GM12878 (cell line): ENCODE measurements at regions not wholly inside any gene's neighbourhood (a gene's known extent, or its start where the extent isn't known, plus 50 kb on each side); places are given as distances from the start of the nearest gene placed in this dataset.

Experiments
- ATAC-seq: fragments of 200-7000 bp; cut with Tn5 transposase; 3 replicates; pipeline ENCODE4 v1.9.1; 2020; ENCODE audit warnings: mild to moderate bottlenecking, moderate library complexity
- BruUV-seq: library from RNA; stranded (reverse); fragments of 400-500 nt; replicated peaks from 2 replicates; lab custom pipeline; 2021; lab: Mats Ljungman, UMichigan
- CTCF ChIA-PET: fragments of 300-600 bp; sonication (Branson Sonifier 250); formaldehyde crosslinking; extraction: SDS; loops from one replicate; lab custom pipeline; 2021; ENCODE audit warnings: inconsistent platforms; lab: Yijun Ruan, JAX
- POLR2A ChIA-PET: fragments of 350-600 bp; formaldehyde crosslinking; extraction: SDS; loops from one replicate; lab custom pipeline; 2021; ENCODE audit warnings: inconsistent platforms; lab: Charles Lee
- RAD21 ChIA-PET: fragments of 300-600 bp; sonication (Branson Sonifier 250); formaldehyde crosslinking; loops from one replicate; lab custom pipeline; 2023; ENCODE audit warnings: antibody characterized with exemption; ENCODE audit not compliant: unreplicated experiment; lab: Charles Lee
- SMC1A ChIA-PET: fragments of 300-600 bp; sonication (Branson Sonifier 250); formaldehyde crosslinking; loops from one replicate; lab custom pipeline; 2023; ENCODE audit not compliant: unreplicated experiment, uncharacterized antibody; lab: Charles Lee
- DNase-seq: peaks from one replicate; pipeline ENCODE4 v3.0.0-alpha.2; 2011; ENCODE audit warnings: low read depth, low spot score
- FAIRE-seq: peaks from 3 replicates; lab custom pipeline; 2011; peaks lifted over from hg19 to GRCh38; lab: Jason Lieb, UNC
- H2AFZ ChIP-seq: 2 replicates; pipeline ENCODE4 v1.6.0; 2011; ENCODE audit warnings: low read depth, low read length, control low read depth; ENCODE audit not compliant: control insufficient read depth
- H3K27ac ChIP-seq: 2 replicates; pipeline ENCODE4 v1.5.1; 2011; ENCODE audit warnings: control low read depth; ENCODE audit not compliant: control insufficient read depth, insufficient read depth
- H3K27me3 ChIP-seq, 2 experiments: replicated peaks in 1 of 2; 2 replicates each; pipeline versions ENCODE4 v1.6.0 to v1.6.1; 2011; ENCODE audit warnings: low read length in 1 of 2; ENCODE audit not compliant: control insufficient read depth in 2 of 2, insufficient read depth in 2 of 2
- H3K36me3 ChIP-seq, 2 experiments: 2 replicates each; pipeline ENCODE4 v1.5.1; 2011; ENCODE audit warnings: low read length in 1 of 2; ENCODE audit not compliant: control insufficient read depth in 2 of 2, insufficient read depth in 2 of 2
- H3K4me1 ChIP-seq: 2 replicates; pipeline ENCODE4 v1.6.1; 2011; ENCODE audit warnings: mild to moderate bottlenecking, low read length, moderate library complexity, mixed read lengths; ENCODE audit not compliant: control insufficient read depth, insufficient read depth
- H3K4me2 ChIP-seq: 2 replicates; pipeline ENCODE4 v1.6.0; 2011; ENCODE audit warnings: control low read depth; ENCODE audit not compliant: control insufficient read depth, insufficient read depth
- H3K4me3 ChIP-seq: fragments of 200-600 bp; sonication (generic); 2 replicates; pipeline ENCODE4 v1.5.1; 2016
- H3K79me2 ChIP-seq: 2 replicates; pipeline ENCODE4 v1.6.0; 2011; ENCODE audit warnings: low read length; ENCODE audit not compliant: control insufficient read depth, insufficient read depth
- H3K9ac ChIP-seq: 2 replicates; pipeline ENCODE4 v1.8.0; 2011; ENCODE audit warnings: low read length, control low read depth, mixed read lengths; ENCODE audit not compliant: control insufficient read depth, insufficient read depth
- H3K9me3 ChIP-seq: replicated peaks from 3 replicates; pipeline ENCODE4 v1.5.1; 2011; ENCODE audit warnings: mild to moderate bottlenecking, low read length; ENCODE audit not compliant: control insufficient read depth, insufficient read depth
- H4K20me1 ChIP-seq: 2 replicates; pipeline ENCODE4 v1.6.0; 2011; ENCODE audit not compliant: control insufficient read depth, insufficient read depth
- BCLAF1 ChIP-seq: fragments of 450-650 bp; IDR thresholded peaks from 2 replicates; pipeline ENCODE4 v1.6.1; 2017; ENCODE audit warnings: antibody characterized with exemption, mild to moderate bottlenecking, moderate library complexity
- CBX3 ChIP-seq: fragments of 200-600 bp; sonication (generic); IDR thresholded peaks from 2 replicates; pipeline ENCODE4 v1.6.1; 2016; ENCODE audit warnings: low read depth, borderline replicate concordance
- CBX5 ChIP-seq: sonication (generic); IDR thresholded peaks from 2 replicates; pipeline ENCODE4 v1.6.1; 2016; ENCODE audit warnings: low read depth, moderate library complexity, mild to moderate bottlenecking, inconsistent platforms
- CHD1 ChIP-seq: IDR thresholded peaks from 2 replicates; pipeline ENCODE4 v1.6.1; 2012; ENCODE audit warnings: low read depth, low read length, improper control_type of control experiment
- EED ChIP-seq: sonication (generic); IDR thresholded peaks from 2 replicates; pipeline ENCODE4 v1.6.1; 2016; ENCODE audit warnings: antibody characterized with exemption, low read depth
- HDGF ChIP-seq: fragments of 450-650 bp; IDR thresholded peaks from 2 replicates; pipeline ENCODE4 v1.6.1; 2016; ENCODE audit warnings: antibody characterized with exemption
- IKZF2 ChIP-seq, 2 experiments: fragments of 450-650 bp; IDR thresholded peaks; 2 replicates each; pipeline ENCODE4 v1.6.1; 2017; ENCODE audit warnings: mild to moderate bottlenecking in 2 of 2, moderate library complexity in 2 of 2
- MYC ChIP-seq: IDR thresholded peaks from 2 replicates; pipeline ENCODE4 v1.6.1; 2011; ENCODE audit warnings: mild to moderate bottlenecking, low read length, moderate library complexity, inconsistent platforms; ENCODE audit not compliant: insufficient read depth, insufficient replicate concordance, insufficient read length, severe bottlenecking
- NKRF ChIP-seq: fragments of 450-650 bp; conservative IDR thresholded peaks from 2 replicates; pipeline ENCODE4 v1.6.1; 2017; ENCODE audit warnings: mild to moderate bottlenecking, moderate library complexity
- NR2C1 ChIP-seq: fragments of 450-650 bp; IDR thresholded peaks from 2 replicates; pipeline ENCODE4 v1.6.1; 2017; ENCODE audit warnings: antibody characterized with exemption, mild to moderate bottlenecking, moderate library complexity
- NRF1 ChIP-seq: conservative IDR thresholded peaks from 2 replicates; pipeline ENCODE4 v1.6.1; 2011; ENCODE audit warnings: mild to moderate bottlenecking, low read depth, low read length, improper control_type of control experiment
- POU2F2 ChIP-seq: IDR thresholded peaks from 3 replicates; pipeline ENCODE4 v1.6.1; 2011; ENCODE audit warnings: low read depth, mild to moderate bottlenecking, low read length, borderline replicate concordance
- RAD51 ChIP-seq: fragments of 450-650 bp; IDR thresholded peaks from 2 replicates; pipeline ENCODE4 v1.6.1; 2016; ENCODE audit warnings: moderate library complexity, mild to moderate bottlenecking, inconsistent platforms
- RB1 ChIP-seq: fragments of 450-650 bp; formaldehyde crosslinking; IDR thresholded peaks from 2 replicates; pipeline ENCODE4 v1.6.1; 2017; ENCODE audit warnings: mild to moderate bottlenecking, borderline replicate concordance
- SREBF1 ChIP-seq: IDR thresholded peaks from 2 replicates; pipeline ENCODE4 v1.6.1; 2012; ENCODE audit warnings: mild to moderate bottlenecking, low read length
- ZNF384 ChIP-seq: IDR thresholded peaks from 2 replicates; pipeline ENCODE4 v1.6.1; 2012; ENCODE audit warnings: low read depth, mild to moderate bottlenecking, low read length, improper control_type of control experiment, borderline replicate concordance
- in situ Hi-C: fragments of 300-500 bp; cut with MboI; formaldehyde crosslinking; loops from 9 replicates; pipeline ENCODE4 v1.14.3; 2018; ENCODE audit warnings: mixed read lengths
- intact Hi-C: fragments of 100-400 bp; cut with micrococcal nuclease; formaldehyde crosslinking; loops from one replicate; pipeline ENCODE4 v1.14.2; 2022; ENCODE audit not compliant: unreplicated experiment
- TF ChIP-seq, protein P1 (sequence below), 3 experiments: IDR thresholded peaks in 2 of 3; conservative IDR thresholded peaks in 1 of 3; 2 replicates each; pipeline ENCODE4 v1.5.1; 2011; ENCODE audit warnings: low read depth in 3 of 3, low read length in 3 of 3, mild to moderate bottlenecking in 3 of 3, control low read depth in 2 of 3, moderate library complexity in 2 of 3, inconsistent platforms in 1 of 3, mixed read lengths in 1 of 3; ENCODE audit not compliant: control insufficient read depth in 2 of 3, insufficient read depth in 1 of 3; ENCODE audit errors: extremely low read depth in 1 of 3
- TF ChIP-seq, protein P2 (sequence below): fragments of 150-350 bp; IDR thresholded peaks from 2 replicates; pipeline ENCODE4 v1.6.1; 2014; ENCODE audit warnings: mild to moderate bottlenecking, low read depth, low read length

GRCh38 chr2:177101930-177102329, 110.7 kb upstream of the HNRNPA3 start:
- SMC1A ChIA-PET = interaction anchor here (1.1 to 2.1 kb wide), 2 partner anchors 46 to 57 kb away, joined by 3 to 7 read pairs; no protein-coding TSS in a partner anchor
- Histone ChIP-seq H3K9me3 (0 out of 3 replicates have a peak, but pooled peaks cover 1% of the 10 kb centered on the region), H2AFZ (no peak overlapping the region), H3K9ac (no peak overlapping the region), H4K20me1 (no peaks in the 10 kb centered on the region), H3K4me3 (no peak overlapping the region), H3K27ac (no peak overlapping the region), H3K4me2 (no peak overlapping the region), H3K27me3 (no peaks in the 10 kb centered on the region), H3K79me2 (no peaks in the 10 kb centered on the region), H3K4me1 (no peaks in the 10 kb centered on the region), H3K36me3 (no peaks in the 10 kb centered on the region)
- DNase-seq (no peak), FAIRE-seq (no peak), ATAC-seq (no peak)
- intact Hi-C loops = no loop called here
- POLR2A ChIA-PET = interaction anchor here (0.7 kb wide), 1 partner anchor 21 kb away, joined by 3 read pairs; no protein-coding TSS in a partner anchor
- no TSS peak for BruUV-seq
- CTCF ChIA-PET = no interaction called here
- in situ Hi-C loops = no loop called here
- RAD21 ChIA-PET = no interaction called here
- TF ChIP-seq SREBF1 = no peak
- no peak for TF ChIP-seq CBX5
- no peak for TF ChIP-seq CBX3
- no peak for TF ChIP-seq HDGF
- TF ChIP-seq ZNF384 = no peak
- no peak for TF ChIP-seq MYC
- TF ChIP-seq RAD51 = no peak
- TF ChIP-seq NRF1 = no peak
- TF ChIP-seq NR2C1 = no peak
- no peak for TF ChIP-seq RB1
- TF ChIP-seq POU2F2 = no peak
- TF ChIP-seq, protein P1, sequence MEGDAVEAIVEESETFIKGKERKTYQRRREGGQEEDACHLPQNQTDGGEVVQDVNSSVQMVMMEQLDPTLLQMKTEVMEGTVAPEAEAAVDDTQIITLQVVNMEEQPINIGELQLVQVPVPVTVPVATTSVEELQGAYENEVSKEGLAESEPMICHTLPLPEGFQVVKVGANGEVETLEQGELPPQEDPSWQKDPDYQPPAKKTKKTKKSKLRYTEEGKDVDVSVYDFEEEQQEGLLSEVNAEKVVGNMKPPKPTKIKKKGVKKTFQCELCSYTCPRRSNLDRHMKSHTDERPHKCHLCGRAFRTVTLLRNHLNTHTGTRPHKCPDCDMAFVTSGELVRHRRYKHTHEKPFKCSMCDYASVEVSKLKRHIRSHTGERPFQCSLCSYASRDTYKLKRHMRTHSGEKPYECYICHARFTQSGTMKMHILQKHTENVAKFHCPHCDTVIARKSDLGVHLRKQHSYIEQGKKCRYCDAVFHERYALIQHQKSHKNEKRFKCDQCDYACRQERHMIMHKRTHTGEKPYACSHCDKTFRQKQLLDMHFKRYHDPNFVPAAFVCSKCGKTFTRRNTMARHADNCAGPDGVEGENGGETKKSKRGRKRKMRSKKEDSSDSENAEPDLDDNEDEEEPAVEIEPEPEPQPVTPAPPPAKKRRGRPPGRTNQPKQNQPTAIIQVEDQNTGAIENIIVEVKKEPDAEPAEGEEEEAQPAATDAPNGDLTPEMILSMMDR (IDR thresholded peaks at IDR 0.05 in 2 of 3, conservative IDR thresholded peaks at IDR 0.05 in 1 of 3; ENCODE audit: control insufficient read depth in 2 of 3, extremely low read depth in 1 of 3, insufficient read depth in 1 of 3, low read depth in 3 of 3, low read length in 3 of 3) = no peak
- TF ChIP-seq, protein P2, sequence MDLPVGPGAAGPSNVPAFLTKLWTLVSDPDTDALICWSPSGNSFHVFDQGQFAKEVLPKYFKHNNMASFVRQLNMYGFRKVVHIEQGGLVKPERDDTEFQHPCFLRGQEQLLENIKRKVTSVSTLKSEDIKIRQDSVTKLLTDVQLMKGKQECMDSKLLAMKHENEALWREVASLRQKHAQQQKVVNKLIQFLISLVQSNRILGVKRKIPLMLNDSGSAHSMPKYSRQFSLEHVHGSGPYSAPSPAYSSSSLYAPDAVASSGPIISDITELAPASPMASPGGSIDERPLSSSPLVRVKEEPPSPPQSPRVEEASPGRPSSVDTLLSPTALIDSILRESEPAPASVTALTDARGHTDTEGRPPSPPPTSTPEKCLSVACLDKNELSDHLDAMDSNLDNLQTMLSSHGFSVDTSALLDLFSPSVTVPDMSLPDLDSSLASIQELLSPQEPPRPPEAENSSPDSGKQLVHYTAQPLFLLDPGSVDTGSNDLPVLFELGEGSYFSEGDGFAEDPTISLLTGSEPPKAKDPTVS = no peak
- no peak for TF ChIP-seq IKZF2 (IDR thresholded peaks at IDR 0.05)
- TF ChIP-seq BCLAF1 = no peak
- no peak for TF ChIP-seq NKRF
- TF ChIP-seq CHD1 = no peak
- no peak for TF ChIP-seq EED
